22Rv1 (cell line): ENCODE measurements at regions not wholly inside any gene's neighbourhood (a gene's known extent, or its start where the extent isn't known, plus 50 kb on each side); places are given as distances from the start of the nearest gene placed in this dataset.
A peak's percentile ranks its signal among the peaks of the same experiment; 100 is the strongest.

Experiments
- ZFX ChIP-seq: fragments of 450-650 bp; IDR thresholded peaks from 2 replicates; pipeline ENCODE4 v1.6.1; 2017; ENCODE audit warnings: antibody characterized with exemption, borderline replicate concordance
- TF ChIP-seq, protein P1 (sequence below): fragments of 450-650 bp; IDR thresholded peaks from 2 replicates; pipeline ENCODE4 v1.5.1; 2017; ENCODE audit warnings: mild to moderate bottlenecking

DNA sequence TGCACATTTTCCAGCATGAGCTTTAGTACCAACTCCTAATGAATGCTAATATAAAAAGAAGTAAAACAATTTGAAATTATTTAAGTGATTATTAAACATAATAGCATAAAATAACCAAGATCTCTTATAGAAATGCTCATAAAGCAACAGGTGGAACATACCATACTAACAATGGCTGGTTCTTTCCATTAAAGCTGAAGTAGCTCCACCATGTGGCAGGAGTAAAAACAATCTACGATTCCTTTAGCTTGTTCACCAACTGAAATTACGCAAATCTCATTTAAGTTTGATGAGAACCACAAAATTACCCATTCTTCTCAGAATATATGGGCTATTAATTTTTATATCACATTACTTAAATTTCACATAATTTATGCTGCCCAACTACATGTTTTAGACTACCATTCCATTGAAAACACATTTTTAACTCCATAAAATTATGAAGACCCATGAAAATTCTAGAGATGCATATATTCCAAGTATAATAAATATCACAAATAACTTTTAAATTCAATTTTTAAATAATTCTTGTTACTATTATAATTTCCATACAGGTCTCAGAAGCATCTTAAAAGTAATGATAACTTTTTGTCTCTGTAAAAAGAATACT, 213.6 kb downstream of the DAD1 start:
- TF ChIP-seq, protein P1, sequence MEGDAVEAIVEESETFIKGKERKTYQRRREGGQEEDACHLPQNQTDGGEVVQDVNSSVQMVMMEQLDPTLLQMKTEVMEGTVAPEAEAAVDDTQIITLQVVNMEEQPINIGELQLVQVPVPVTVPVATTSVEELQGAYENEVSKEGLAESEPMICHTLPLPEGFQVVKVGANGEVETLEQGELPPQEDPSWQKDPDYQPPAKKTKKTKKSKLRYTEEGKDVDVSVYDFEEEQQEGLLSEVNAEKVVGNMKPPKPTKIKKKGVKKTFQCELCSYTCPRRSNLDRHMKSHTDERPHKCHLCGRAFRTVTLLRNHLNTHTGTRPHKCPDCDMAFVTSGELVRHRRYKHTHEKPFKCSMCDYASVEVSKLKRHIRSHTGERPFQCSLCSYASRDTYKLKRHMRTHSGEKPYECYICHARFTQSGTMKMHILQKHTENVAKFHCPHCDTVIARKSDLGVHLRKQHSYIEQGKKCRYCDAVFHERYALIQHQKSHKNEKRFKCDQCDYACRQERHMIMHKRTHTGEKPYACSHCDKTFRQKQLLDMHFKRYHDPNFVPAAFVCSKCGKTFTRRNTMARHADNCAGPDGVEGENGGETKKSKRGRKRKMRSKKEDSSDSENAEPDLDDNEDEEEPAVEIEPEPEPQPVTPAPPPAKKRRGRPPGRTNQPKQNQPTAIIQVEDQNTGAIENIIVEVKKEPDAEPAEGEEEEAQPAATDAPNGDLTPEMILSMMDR, result peak; percentile 80
- no peak for TF ChIP-seq ZFX
